ENCODE measurements at regions not wholly inside any gene's neighbourhood (a gene's known extent, or its start where the extent isn't known, plus 50 kb on each side); places are given as distances from the start of the nearest gene placed in this dataset.
A peak's percentile ranks its signal among the peaks of the same experiment; 100 is the strongest.

DNA sequence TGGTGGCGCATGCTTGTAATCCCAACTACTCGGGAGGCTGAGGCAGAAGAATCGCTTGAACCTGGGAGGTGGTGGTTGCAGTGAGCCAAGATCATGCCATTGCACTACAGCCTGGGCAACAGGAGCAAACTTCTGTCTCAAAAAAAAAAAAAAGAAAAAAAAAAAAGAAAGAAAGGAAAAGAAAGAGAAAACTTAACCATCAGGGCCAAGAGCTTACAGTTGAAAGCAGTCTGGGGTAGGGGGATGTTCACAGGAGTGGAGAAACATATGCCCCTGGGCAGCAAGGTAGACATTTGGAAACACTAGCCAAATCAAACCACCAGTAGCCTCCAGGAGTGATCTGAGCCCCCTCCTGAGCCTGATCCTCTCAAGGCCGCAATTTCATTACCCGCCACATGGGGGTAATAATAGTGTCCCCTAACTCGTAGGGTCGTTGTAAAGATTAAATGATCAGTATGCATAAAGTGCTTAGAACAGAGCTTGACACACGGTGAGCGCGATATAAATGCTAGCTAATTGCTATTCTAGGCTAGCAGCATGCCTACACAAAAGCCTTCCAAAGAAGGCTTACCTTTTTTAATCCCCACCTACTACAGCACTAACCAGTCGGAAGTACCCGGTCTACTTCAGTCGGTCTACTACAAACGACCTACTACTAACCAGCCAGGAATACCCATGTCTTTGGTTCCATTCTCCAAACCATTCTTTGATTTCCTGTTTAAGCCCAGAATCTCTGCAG, 274.3 kb upstream of the NEBL start:
- no peak for DNase-seq (ENCODE audit: low read depth, low spot score)
- in situ Hi-C loops (cut with HindIII; ENCODE audit: low pct_unique_long_range_greater_than_20kb, low sequenced_read_pairs) (no loop called here), intact Hi-C loops (cut with micrococcal nuclease; ENCODE audit: unreplicated experiment) (loop anchor here (5.0 to 10.0 kb wide), 3 partner anchors 93 to 353 kb away; partner anchors contain the start of gene SKIDA1)
- Histone ChIP-seq H3K4me3 (ENCODE audit: low read depth in 2 of 2, low read length in 2 of 2) (peak overlapping the region; percentile 69 to 78; a peak in 3 of 4 replicates), H3K36me3 (ENCODE audit: control insufficient read depth, insufficient read depth, low read length) (peaks cover 2% of the 10 kb centered on the region), H3K9me3 (ENCODE audit: control insufficient read depth, insufficient read depth, low read depth, low read length) (no peaks in the 10 kb centered on the region), H3K27me3 (ENCODE audit: control insufficient read depth, insufficient read depth, low read length) (no peaks in the 10 kb centered on the region), H3K27ac (ENCODE audit: low read length) (peak overlapping the region; percentile 74), H3K4me1 (ENCODE audit: control insufficient read depth, insufficient read depth, low read length) (peaks cover 51% of the 10 kb centered on the region)
- ChIA-PET CTCF (interaction anchor here (0.6 kb wide), 1 partner anchor 113 kb away, joined by 3 read pairs; no protein-coding TSS in a partner anchor), POLR2A (no interaction called here)
- BruUV-seq (replicated peaks): no TSS peak
- ATAC-seq: no peak
- TF ChIP-seq, protein P1, sequence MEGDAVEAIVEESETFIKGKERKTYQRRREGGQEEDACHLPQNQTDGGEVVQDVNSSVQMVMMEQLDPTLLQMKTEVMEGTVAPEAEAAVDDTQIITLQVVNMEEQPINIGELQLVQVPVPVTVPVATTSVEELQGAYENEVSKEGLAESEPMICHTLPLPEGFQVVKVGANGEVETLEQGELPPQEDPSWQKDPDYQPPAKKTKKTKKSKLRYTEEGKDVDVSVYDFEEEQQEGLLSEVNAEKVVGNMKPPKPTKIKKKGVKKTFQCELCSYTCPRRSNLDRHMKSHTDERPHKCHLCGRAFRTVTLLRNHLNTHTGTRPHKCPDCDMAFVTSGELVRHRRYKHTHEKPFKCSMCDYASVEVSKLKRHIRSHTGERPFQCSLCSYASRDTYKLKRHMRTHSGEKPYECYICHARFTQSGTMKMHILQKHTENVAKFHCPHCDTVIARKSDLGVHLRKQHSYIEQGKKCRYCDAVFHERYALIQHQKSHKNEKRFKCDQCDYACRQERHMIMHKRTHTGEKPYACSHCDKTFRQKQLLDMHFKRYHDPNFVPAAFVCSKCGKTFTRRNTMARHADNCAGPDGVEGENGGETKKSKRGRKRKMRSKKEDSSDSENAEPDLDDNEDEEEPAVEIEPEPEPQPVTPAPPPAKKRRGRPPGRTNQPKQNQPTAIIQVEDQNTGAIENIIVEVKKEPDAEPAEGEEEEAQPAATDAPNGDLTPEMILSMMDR (IDR thresholded peaks at IDR 0.05): peak; percentile 67
- TF ChIP-seq POLR2AphosphoS5 (IDR thresholded peaks at IDR 0.05; ENCODE audit: low read depth, low read length): no peak

DNA sequence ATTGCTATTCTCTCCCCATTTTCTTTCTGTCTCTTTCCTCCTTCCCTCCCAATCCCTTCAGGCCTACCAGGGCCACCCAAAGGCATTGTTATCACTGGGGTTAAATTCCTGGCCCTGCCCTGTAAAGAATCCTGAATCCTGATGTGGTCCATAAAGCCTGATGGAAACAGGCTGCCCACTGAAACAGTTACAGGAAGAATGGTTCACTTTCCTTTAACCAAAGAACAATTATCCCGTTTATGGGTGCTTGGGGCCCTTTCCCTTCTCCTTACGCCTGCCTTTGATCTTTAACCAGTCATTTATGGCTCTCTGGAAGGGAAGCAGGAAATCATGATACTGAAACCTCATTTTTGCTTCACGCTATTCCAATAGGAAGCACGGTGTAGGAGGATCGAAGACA, 273.1 kb upstream of the NEBL start:
- Histone ChIP-seq H3K4me3 (ENCODE audit: low read depth in 2 of 2, low read length in 2 of 2) (0 out of 4 replicates have a peak overlapping the region, but pooled peaks of 1 of the 2 experiments have one; percentile 9), H3K9me3 (ENCODE audit: control insufficient read depth, insufficient read depth, low read depth, low read length) (no peaks in the 10 kb centered on the region), H3K4me1 (ENCODE audit: control insufficient read depth, insufficient read depth, low read length) (peaks cover 53% of the 10 kb centered on the region), H3K36me3 (ENCODE audit: control insufficient read depth, insufficient read depth, low read length) (peaks cover 2% of the 10 kb centered on the region), H3K27me3 (ENCODE audit: control insufficient read depth, insufficient read depth, low read length) (no peaks in the 10 kb centered on the region), H3K27ac (ENCODE audit: low read length) (peak overlapping the region; percentile 79)
- CTCF ChIA-PET: no interaction called here
- DNase-seq (ENCODE audit: low read depth, low spot score) (no peak), ATAC-seq (no peak)
- TF ChIP-seq TCF7L2 (IDR thresholded peaks at IDR 0.05; ENCODE audit: low read depth, low read length): peak; percentile 77; the same call in 1 of the 2 replicates
- TF ChIP-seq, protein P2, sequence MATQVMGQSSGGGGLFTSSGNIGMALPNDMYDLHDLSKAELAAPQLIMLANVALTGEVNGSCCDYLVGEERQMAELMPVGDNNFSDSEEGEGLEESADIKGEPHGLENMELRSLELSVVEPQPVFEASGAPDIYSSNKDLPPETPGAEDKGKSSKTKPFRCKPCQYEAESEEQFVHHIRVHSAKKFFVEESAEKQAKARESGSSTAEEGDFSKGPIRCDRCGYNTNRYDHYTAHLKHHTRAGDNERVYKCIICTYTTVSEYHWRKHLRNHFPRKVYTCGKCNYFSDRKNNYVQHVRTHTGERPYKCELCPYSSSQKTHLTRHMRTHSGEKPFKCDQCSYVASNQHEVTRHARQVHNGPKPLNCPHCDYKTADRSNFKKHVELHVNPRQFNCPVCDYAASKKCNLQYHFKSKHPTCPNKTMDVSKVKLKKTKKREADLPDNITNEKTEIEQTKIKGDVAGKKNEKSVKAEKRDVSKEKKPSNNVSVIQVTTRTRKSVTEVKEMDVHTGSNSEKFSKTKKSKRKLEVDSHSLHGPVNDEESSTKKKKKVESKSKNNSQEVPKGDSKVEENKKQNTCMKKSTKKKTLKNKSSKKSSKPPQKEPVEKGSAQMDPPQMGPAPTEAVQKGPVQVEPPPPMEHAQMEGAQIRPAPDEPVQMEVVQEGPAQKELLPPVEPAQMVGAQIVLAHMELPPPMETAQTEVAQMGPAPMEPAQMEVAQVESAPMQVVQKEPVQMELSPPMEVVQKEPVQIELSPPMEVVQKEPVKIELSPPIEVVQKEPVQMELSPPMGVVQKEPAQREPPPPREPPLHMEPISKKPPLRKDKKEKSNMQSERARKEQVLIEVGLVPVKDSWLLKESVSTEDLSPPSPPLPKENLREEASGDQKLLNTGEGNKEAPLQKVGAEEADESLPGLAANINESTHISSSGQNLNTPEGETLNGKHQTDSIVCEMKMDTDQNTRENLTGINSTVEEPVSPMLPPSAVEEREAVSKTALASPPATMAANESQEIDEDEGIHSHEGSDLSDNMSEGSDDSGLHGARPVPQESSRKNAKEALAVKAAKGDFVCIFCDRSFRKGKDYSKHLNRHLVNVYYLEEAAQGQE (IDR thresholded peaks at IDR 0.05; ENCODE audit: insufficient read depth in 1 of 2, low read depth in 2 of 2, low read length in 1 of 2): no peak
- in situ Hi-C loops (cut with HindIII; ENCODE audit: low pct_unique_long_range_greater_than_20kb, low sequenced_read_pairs) (no loop called here), intact Hi-C loops (cut with micrococcal nuclease; ENCODE audit: unreplicated experiment) (loop anchor here (5.0 to 10.0 kb wide), 3 partner anchors 93 to 355 kb away; partner anchors contain the start of gene SKIDA1)
- TSS peak; percentile 37 for BruUV-seq (replicated peaks)
- POLR2A ChIA-PET: no interaction called here

DNA sequence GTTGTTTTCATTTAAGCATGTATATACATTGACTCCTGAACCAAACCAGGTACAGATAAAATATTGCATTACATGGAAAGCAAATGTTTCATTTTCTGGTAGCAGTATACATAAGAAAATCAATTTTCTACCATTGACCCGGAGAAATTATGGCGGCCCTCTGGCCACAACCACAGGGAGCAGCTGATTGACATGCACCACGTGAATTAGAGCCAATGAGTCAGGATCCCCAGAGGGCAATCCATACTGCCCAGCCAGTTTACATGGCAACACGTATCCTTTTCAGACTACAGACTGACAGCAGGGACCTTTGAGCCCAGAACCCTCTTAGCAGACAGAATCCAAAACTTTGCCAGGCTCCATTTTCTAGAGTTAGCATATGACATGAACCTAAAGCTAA, 272.2 kb upstream of the NEBL start:
- intact Hi-C loops (cut with micrococcal nuclease; ENCODE audit: unreplicated experiment): loop anchor here (10.0 kb wide), 1 partner anchor 314 kb away; no protein-coding TSS in a partner anchor
- ChIA-PET POLR2A (interaction anchor here (0.6 kb wide), 2 partner anchors 194 to 347 kb away, joined by 4 to 7 read pairs; no protein-coding TSS in a partner anchor), CTCF (no interaction called here)

More for the DNA sequence above, 272.2 kb upstream of the NEBL start:
- H3K27me3 ChIP-seq (ENCODE audit: control insufficient read depth, insufficient read depth, low read length): no peaks in the 10 kb centered on the region
- H3K4me3 ChIP-seq (ENCODE audit: low read depth in 2 of 2, low read length in 2 of 2): no peak overlapping the region
- H3K36me3 ChIP-seq (ENCODE audit: control insufficient read depth, insufficient read depth, low read length): peaks cover 2% of the 10 kb centered on the region
- ATAC-seq (no peak), DNase-seq (ENCODE audit: low read depth, low spot score) (no peak)
- BruUV-seq (replicated peaks): no TSS peak
- H3K9me3 ChIP-seq (ENCODE audit: control insufficient read depth, insufficient read depth, low read depth, low read length): no peaks in the 10 kb centered on the region
- in situ Hi-C loops (cut with HindIII; ENCODE audit: low pct_unique_long_range_greater_than_20kb, low sequenced_read_pairs): no loop called here
- peak overlapping the region; percentile 79 for H3K27ac ChIP-seq (ENCODE audit: low read length)
- TF ChIP-seq POLR2AphosphoS5 (IDR thresholded peaks at IDR 0.05; ENCODE audit: low read depth, low read length): no peak
- TF ChIP-seq, protein P2 (IDR thresholded peaks at IDR 0.05; ENCODE audit: insufficient read depth in 1 of 2, low read depth in 2 of 2, low read length in 1 of 2): no peak
- TF ChIP-seq, protein P1 (IDR thresholded peaks at IDR 0.05): no peak
- no peak for TF ChIP-seq SIN3A (IDR thresholded peaks at IDR 0.05; ENCODE audit: borderline replicate concordance, insufficient read depth, low read depth, low read length)
- TF ChIP-seq TCF7L2 (IDR thresholded peaks at IDR 0.05; ENCODE audit: low read depth, low read length): no peak
- H3K4me1 ChIP-seq (ENCODE audit: control insufficient read depth, insufficient read depth, low read length): peaks cover 58% of the 10 kb centered on the region
